Endothelial cell of umbilical vein (primary cell): ENCODE measurements at regions not wholly inside any gene's neighbourhood (a gene's known extent, or its start where the extent isn't known, plus 50 kb on each side); places are given as distances from the start of the nearest gene placed in this dataset.
"Not testable (repeated sequence)": the region's sequence is repeated elsewhere in the genome, so short reads cannot be mapped to it uniquely, and the experiment has no call there.

Experiments used
- BruUV-seq: library from RNA; stranded (reverse); fragments of 400-500 nt; replicated peaks from 2 replicates; lab custom pipeline; 2021; lab: Mats Ljungman, UMichigan
- CTCF ChIA-PET: fragments of 300-600, 350-600 bp; sonication (Branson Sonifier 250); formaldehyde crosslinking; loops from one replicate; lab custom pipeline; 2021; ENCODE audit warnings: antibody characterized with exemption, inconsistent platforms; lab: Charles Lee
- POLR2A ChIA-PET: fragments of 300-600, 350-600 bp; sonication (Branson Sonifier 250); formaldehyde crosslinking; loops from one replicate; lab custom pipeline; 2021; ENCODE audit warnings: antibody characterized with exemption, inconsistent platforms; lab: Charles Lee
- DNase-seq: peaks from one replicate; pipeline ENCODE4 v3.0.0-alpha.2; 2011; ENCODE audit warnings: low read depth, low spot score
- FAIRE-seq: peaks from 2 replicates; lab custom pipeline; 2011; peaks lifted over from hg19 to GRCh38; lab: Jason Lieb, UNC
- H2AFZ ChIP-seq: 2 replicates; pipeline ENCODE4 v1.6.0; 2012; ENCODE audit warnings: low read depth, low read length, control low read depth, inconsistent platforms
- H3K27ac ChIP-seq: 2 replicates; pipeline ENCODE4 v1.5.1; 2011; ENCODE audit warnings: low read depth, mild to moderate bottlenecking, control low read depth, low read length, moderate library complexity; ENCODE audit not compliant: insufficient read depth
- H3K27me3 ChIP-seq, 2 experiments: 2 replicates each; pipeline versions ENCODE4 v1.6.0 to v1.6.1; 2011; ENCODE audit warnings: low read length in 2 of 2, mixed read lengths in 1 of 2; ENCODE audit not compliant: control insufficient read depth in 2 of 2, insufficient read depth in 2 of 2
- H3K36me3 ChIP-seq, 2 experiments: 2 replicates in 1 of 2; 3 replicates in 1 of 2; pipeline ENCODE4 v1.5.1; 2011; ENCODE audit warnings: low read length in 2 of 2, mild to moderate bottlenecking in 1 of 2, moderate library complexity in 1 of 2; ENCODE audit not compliant: control insufficient read depth in 2 of 2, insufficient read depth in 2 of 2; ENCODE audit errors: extremely low read depth in 1 of 2
- H3K4me1 ChIP-seq: 3 replicates; pipeline ENCODE4 v1.5.1; 2011; ENCODE audit warnings: mild to moderate bottlenecking, low read length; ENCODE audit not compliant: control insufficient read depth, insufficient read depth; ENCODE audit errors: extremely low read depth
- H3K4me2 ChIP-seq: 2 replicates; pipeline ENCODE4 v1.6.1; 2011; ENCODE audit warnings: low read length, control low read depth, mixed read lengths; ENCODE audit not compliant: insufficient read depth
- H3K4me3 ChIP-seq, 3 experiments: fragments of 200-600 bp in 1 of 3; sonication (generic), shearing (Covaris generic) in 1 of 3; replicated peaks in 1 of 3; 2 replicates each; pipeline ENCODE4 v1.5.1; 2011 to 2016; ENCODE audit warnings: control low read depth in 3 of 3, low read length in 3 of 3, mild to moderate bottlenecking in 2 of 3, inconsistent platforms in 1 of 3, low read depth in 1 of 3, moderate library complexity in 1 of 3; ENCODE audit not compliant: insufficient read depth in 1 of 3
- H3K79me2 ChIP-seq: 2 replicates; pipeline ENCODE4 v1.6.0; 2012; ENCODE audit warnings: low read length, inconsistent platforms; ENCODE audit not compliant: control insufficient read depth, insufficient read depth
- H3K9ac ChIP-seq: replicated peaks from 2 replicates; pipeline ENCODE3; 2011; ENCODE audit warnings: low read length, control low read depth; ENCODE audit not compliant: insufficient read depth; ENCODE audit errors: extremely low read depth
- H3K9me1 ChIP-seq: replicated peaks from 3 replicates; pipeline ENCODE4 v1.6.0; 2011; ENCODE audit warnings: mild to moderate bottlenecking, low read length; ENCODE audit not compliant: control insufficient read depth, insufficient read depth; ENCODE audit errors: extremely low read depth
- H3K9me3 ChIP-seq: replicated peaks from 2 replicates; pipeline ENCODE4 v1.5.1; 2012; ENCODE audit warnings: low read length, inconsistent platforms; ENCODE audit not compliant: control insufficient read depth, insufficient read depth
- H4K20me1 ChIP-seq: replicated peaks from 2 replicates; pipeline ENCODE3; 2011; ENCODE audit warnings: mild to moderate bottlenecking, low read length; ENCODE audit not compliant: control insufficient read depth, insufficient read depth; ENCODE audit errors: extremely low read depth
- EZH2 ChIP-seq: IDR thresholded peaks from 2 replicates; pipeline ENCODE4 v1.6.1; 2012; ENCODE audit warnings: borderline replicate concordance, low read depth, mild to moderate bottlenecking, moderate library complexity, low read length, inconsistent platforms; ENCODE audit not compliant: severe bottlenecking
- FOS ChIP-seq: IDR thresholded peaks from 2 replicates; pipeline ENCODE4 v1.6.1; 2011; ENCODE audit warnings: mild to moderate bottlenecking, low read length, moderate library complexity, borderline replicate concordance; ENCODE audit not compliant: insufficient read depth
- GATA2 ChIP-seq: IDR thresholded peaks from 2 replicates; pipeline ENCODE4 v1.7.0; 2011; ENCODE audit warnings: low read depth, mild to moderate bottlenecking, moderate library complexity, mixed read lengths, low read length; ENCODE audit not compliant: insufficient read length, insufficient read depth
- JUN ChIP-seq: IDR thresholded peaks from 2 replicates; pipeline ENCODE4 v1.6.1; 2011; ENCODE audit warnings: borderline replicate concordance, low read depth; ENCODE audit not compliant: insufficient read length, insufficient read depth
- MYC ChIP-seq: IDR thresholded peaks from one replicate; pipeline ENCODE4 v1.6.1; 2011; ENCODE audit warnings: mild to moderate bottlenecking, low read depth, low read length
- POLR2A ChIP-seq: IDR thresholded peaks from 2 replicates; pipeline ENCODE4 v1.6.1; 2012; ENCODE audit warnings: low read depth, mild to moderate bottlenecking, control low read depth, low read length
- POLR2AphosphoS5 ChIP-seq: IDR thresholded peaks from 2 replicates; pipeline ENCODE4 v1.6.1; 2012; ENCODE audit warnings: low read depth, mild to moderate bottlenecking, control low read depth, low read length, moderate library complexity; ENCODE audit not compliant: insufficient read depth
- dilution Hi-C: fragments of 300-500 bp; cut with MboI; formaldehyde crosslinking; loops from one replicate; pipeline ENCODE4 v1.15.0; 2019; ENCODE audit warnings: low sequenced_read_pairs; ENCODE audit not compliant: extremely low pct_ligation_motif_present
- intact Hi-C: fragments of 100-400 bp; cut with micrococcal nuclease; formaldehyde crosslinking; loops from one replicate; pipeline ENCODE4 v1.10.0; 2022
- TF ChIP-seq, protein P1 (sequence below): IDR thresholded peaks from 2 replicates; pipeline ENCODE4 v1.6.1; 2011; ENCODE audit not compliant: insufficient read depth, insufficient read length
- TF ChIP-seq, protein P2 (sequence below), 2 donors: IDR thresholded peaks; 1 replicate in 1 of 2; 2 replicates in 1 of 2; pipeline ENCODE4 v1.5.1; 2011; ENCODE audit warnings: low read length in 2 of 2, mild to moderate bottlenecking in 2 of 2, moderate library complexity in 2 of 2, control low read depth in 1 of 2, inconsistent platforms in 1 of 2, low read depth in 1 of 2; ENCODE audit not compliant: insufficient read depth in 1 of 2; ENCODE audit errors: extremely low read depth in 1 of 2

DNA sequence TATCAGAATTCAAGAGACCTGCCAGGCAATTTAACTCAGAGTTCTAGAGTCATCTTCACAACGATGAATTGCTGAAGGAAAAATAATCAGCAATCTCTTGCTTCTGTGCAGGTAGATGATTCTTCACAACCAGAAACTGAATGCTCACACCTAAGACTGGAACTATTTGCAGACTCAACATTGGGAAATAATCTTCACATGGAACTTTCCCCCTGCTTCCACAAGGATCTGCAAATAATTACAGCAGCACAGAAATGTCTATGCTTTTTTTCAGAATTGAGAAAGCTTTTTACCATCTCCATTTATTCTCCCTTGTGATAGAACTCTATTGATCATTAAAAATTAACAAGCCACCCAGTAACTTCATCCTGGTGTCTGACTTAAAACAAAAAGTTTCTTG is 282.8 kb downstream of the AHR start:
- Histone ChIP-seq H3K27ac (no peak overlapping the region), H3K4me3 (no peak overlapping the region), H3K4me2 (no peak overlapping the region), H3K9me1 (no peaks in the 10 kb centered on the region), H3K4me1 (no peaks in the 10 kb centered on the region), H3K79me2 (no peaks in the 10 kb centered on the region), H4K20me1 (no peaks in the 10 kb centered on the region), H3K36me3 (no peaks in the 10 kb centered on the region), H2AFZ (no peak overlapping the region), H3K9ac (no peak overlapping the region), H3K27me3 (no peaks in the 10 kb centered on the region), H3K9me3 (no peaks in the 10 kb centered on the region)
- no peak for FAIRE-seq
- CTCF ChIA-PET: no interaction called here
- DNase-seq: no peak
- no TSS peak for BruUV-seq
- dilution Hi-C loops: no loop called here
- TF ChIP-seq POLR2AphosphoS5: no peak
- TF ChIP-seq, protein P1, sequence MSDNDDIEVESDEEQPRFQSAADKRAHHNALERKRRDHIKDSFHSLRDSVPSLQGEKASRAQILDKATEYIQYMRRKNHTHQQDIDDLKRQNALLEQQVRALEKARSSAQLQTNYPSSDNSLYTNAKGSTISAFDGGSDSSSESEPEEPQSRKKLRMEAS: no peak
- no peak for TF ChIP-seq JUN
- TF ChIP-seq GATA2: no peak
- no peak for TF ChIP-seq POLR2A
- TF ChIP-seq, protein P2, sequence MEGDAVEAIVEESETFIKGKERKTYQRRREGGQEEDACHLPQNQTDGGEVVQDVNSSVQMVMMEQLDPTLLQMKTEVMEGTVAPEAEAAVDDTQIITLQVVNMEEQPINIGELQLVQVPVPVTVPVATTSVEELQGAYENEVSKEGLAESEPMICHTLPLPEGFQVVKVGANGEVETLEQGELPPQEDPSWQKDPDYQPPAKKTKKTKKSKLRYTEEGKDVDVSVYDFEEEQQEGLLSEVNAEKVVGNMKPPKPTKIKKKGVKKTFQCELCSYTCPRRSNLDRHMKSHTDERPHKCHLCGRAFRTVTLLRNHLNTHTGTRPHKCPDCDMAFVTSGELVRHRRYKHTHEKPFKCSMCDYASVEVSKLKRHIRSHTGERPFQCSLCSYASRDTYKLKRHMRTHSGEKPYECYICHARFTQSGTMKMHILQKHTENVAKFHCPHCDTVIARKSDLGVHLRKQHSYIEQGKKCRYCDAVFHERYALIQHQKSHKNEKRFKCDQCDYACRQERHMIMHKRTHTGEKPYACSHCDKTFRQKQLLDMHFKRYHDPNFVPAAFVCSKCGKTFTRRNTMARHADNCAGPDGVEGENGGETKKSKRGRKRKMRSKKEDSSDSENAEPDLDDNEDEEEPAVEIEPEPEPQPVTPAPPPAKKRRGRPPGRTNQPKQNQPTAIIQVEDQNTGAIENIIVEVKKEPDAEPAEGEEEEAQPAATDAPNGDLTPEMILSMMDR (IDR thresholded peaks at IDR 0.05; ENCODE audit: extremely low read depth in 1 of 2, insufficient read depth in 1 of 2, low read depth in 1 of 2, low read length in 2 of 2): no peak
- TF ChIP-seq FOS: no peak
- TF ChIP-seq EZH2: no peak
- TF ChIP-seq MYC: no peak
- POLR2A ChIA-PET: no interaction called here
- intact Hi-C loops: no loop called here

DNA sequence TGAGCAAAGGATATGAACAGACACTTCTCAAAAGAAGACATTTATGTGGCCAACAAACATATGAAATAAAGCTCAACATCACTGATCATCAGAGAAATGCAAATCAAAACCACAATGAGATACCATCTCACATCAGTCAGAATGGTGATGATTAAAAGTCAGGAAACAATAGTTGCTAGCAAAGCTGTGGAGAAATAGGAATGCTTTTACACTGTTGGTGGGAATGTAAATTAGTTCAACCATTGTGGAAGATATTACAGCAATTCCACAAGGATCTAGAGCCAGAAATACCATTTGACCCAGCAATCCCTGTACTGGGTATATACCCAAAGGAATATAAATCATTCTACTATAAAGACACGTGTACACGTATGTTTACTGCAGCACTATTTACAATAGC is 284.2 kb downstream of the AHR start:
- intact Hi-C loops, POLR2A ChIA-PET, H4K20me1 ChIP-seq, H3K9me3 ChIP-seq, H3K4me1 ChIP-seq, FAIRE-seq, H3K36me3 ChIP-seq, H2AFZ ChIP-seq, H3K4me3 ChIP-seq, H3K79me2 ChIP-seq, H3K9me1 ChIP-seq, dilution Hi-C loops, BruUV-seq, H3K4me2 ChIP-seq, DNase-seq, H3K27me3 ChIP-seq, H3K9ac ChIP-seq, H3K27ac ChIP-seq: not testable (repeated sequence)
- CTCF ChIA-PET: interaction anchor here (0.6 kb wide), 1 partner anchor 600 kb away, joined by 5 read pairs; no protein-coding TSS in a partner anchor
